Mesenchymal stem cell (in vitro differentiated cells and primary cell): ENCODE measurements at regions not wholly inside any gene's neighbourhood (a gene's known extent, or its start where the extent isn't known, plus 50 kb on each side); places are given as distances from the start of the nearest gene placed in this dataset.

Experiments used
- DNase-seq: peaks from one replicate; pipeline ENCODE4 v3.0.0-alpha.2; 2013
- H2AFZ ChIP-seq: one replicate; pipeline ENCODE4 v1.6.1; 2013; ENCODE audit warnings: low read depth, mild to moderate bottlenecking, control low read depth, inconsistent platforms, low read length, moderate library complexity
- H2AK5ac ChIP-seq: 2 replicates; pipeline ENCODE4 v1.6.1; 2013; ENCODE audit warnings: low read length, moderate library complexity, mild to moderate bottlenecking, inconsistent platforms; ENCODE audit not compliant: severe bottlenecking
- H2BK120ac ChIP-seq: one replicate; pipeline ENCODE4 v1.6.1; 2013; ENCODE audit warnings: low read depth, mild to moderate bottlenecking, inconsistent platforms, low read length, moderate library complexity
- H2BK12ac ChIP-seq, 2 experiments: one replicate each; pipeline ENCODE4 v1.6.1; 2013; ENCODE audit warnings: inconsistent platforms in 2 of 2, low read length in 2 of 2, mild to moderate bottlenecking in 2 of 2, moderate library complexity in 2 of 2, control low read depth in 1 of 2
- H2BK15ac ChIP-seq: one replicate; pipeline ENCODE4 v1.6.1; 2013; ENCODE audit warnings: mild to moderate bottlenecking, low read depth, inconsistent platforms; ENCODE audit not compliant: poor library complexity, severe bottlenecking
- H2BK5ac ChIP-seq: 2 replicates; pipeline ENCODE4 v1.6.1; 2013; ENCODE audit warnings: low read depth, mild to moderate bottlenecking, low read length, control low read depth, inconsistent platforms; ENCODE audit not compliant: poor library complexity, severe bottlenecking
- H3K14ac ChIP-seq, 2 experiments: one replicate each; pipeline ENCODE4 v1.6.1; 2013; ENCODE audit warnings: inconsistent platforms in 2 of 2, low read length in 2 of 2, control low read depth in 1 of 2, mild to moderate bottlenecking in 1 of 2, moderate library complexity in 1 of 2
- H3K18ac ChIP-seq, 2 experiments: one replicate each; pipeline ENCODE4 v1.6.1; 2013; ENCODE audit warnings: inconsistent platforms in 2 of 2, low read length in 2 of 2, control low read depth in 1 of 2, low read depth in 1 of 2, mild to moderate bottlenecking in 1 of 2
- H3K23ac ChIP-seq, 2 experiments: one replicate each; pipeline ENCODE4 v1.6.1; 2013; ENCODE audit warnings: inconsistent platforms in 2 of 2, low read length in 2 of 2, mild to moderate bottlenecking in 2 of 2, moderate library complexity in 2 of 2, control low read depth in 1 of 2
- H3K27ac ChIP-seq: 2 replicates; pipeline ENCODE4 v1.5.1; 2013; ENCODE audit warnings: mild to moderate bottlenecking, moderate library complexity, low read length, control low read depth, inconsistent platforms; ENCODE audit not compliant: poor library complexity, severe bottlenecking
- H3K27me3 ChIP-seq, 2 experiments: 2 replicates each; pipeline versions ENCODE4 v1.6.1 to v1.7.0; 2013; ENCODE audit warnings: low read length in 2 of 2, mild to moderate bottlenecking in 2 of 2, moderate library complexity in 2 of 2, control low read depth in 1 of 2, inconsistent platforms in 1 of 2; ENCODE audit not compliant: control insufficient read depth in 1 of 2, insufficient read depth in 1 of 2
- H3K36me3 ChIP-seq, 2 experiments: 2 replicates each; pipeline versions ENCODE4 v1.6.1 to v1.7.0; 2013; ENCODE audit warnings: low read length in 2 of 2, control low read depth in 1 of 2, inconsistent platforms in 1 of 2, low read depth in 1 of 2, mild to moderate bottlenecking in 1 of 2; ENCODE audit not compliant: insufficient read depth in 2 of 2, control insufficient read depth in 1 of 2
- H3K4ac ChIP-seq, 2 experiments: one replicate each; pipeline ENCODE4 v1.6.1; 2013; ENCODE audit warnings: inconsistent platforms in 2 of 2, low read length in 2 of 2, mild to moderate bottlenecking in 2 of 2, moderate library complexity in 2 of 2, control low read depth in 1 of 2, low read depth in 1 of 2
- H3K4me1 ChIP-seq: 2 replicates; pipeline ENCODE4 v1.6.1; 2013; ENCODE audit warnings: low read depth, low read length, control low read depth; ENCODE audit not compliant: control insufficient read depth, insufficient read depth
- H3K4me2 ChIP-seq: 2 replicates; pipeline ENCODE4 v1.6.1; 2013; ENCODE audit warnings: low read length, mild to moderate bottlenecking, inconsistent platforms; ENCODE audit not compliant: poor library complexity, severe bottlenecking
- H3K4me3 ChIP-seq, 2 experiments: 2 replicates each; pipeline versions ENCODE4 v1.5.1 to v1.7.0; 2013; ENCODE audit warnings: low read length in 2 of 2, mild to moderate bottlenecking in 2 of 2, control low read depth in 1 of 2, low read depth in 1 of 2; ENCODE audit not compliant: insufficient read depth in 1 of 2
- H3K79me1 ChIP-seq: replicated peaks from 2 replicates; pipeline ENCODE4 v1.6.1; 2013; ENCODE audit warnings: mild to moderate bottlenecking, control low read depth, low read length, inconsistent platforms; ENCODE audit not compliant: poor library complexity, severe bottlenecking
- H3K9ac ChIP-seq: 2 replicates; pipeline ENCODE4 v1.7.0; 2013; ENCODE audit warnings: mild to moderate bottlenecking, low read length, moderate library complexity
- H3K9me3 ChIP-seq: 2 replicates; pipeline ENCODE4 v1.7.0; 2013; ENCODE audit warnings: mild to moderate bottlenecking, low read length; ENCODE audit not compliant: control insufficient read depth
- H4K8ac ChIP-seq: one replicate; pipeline ENCODE4 v1.6.1; 2013; ENCODE audit warnings: inconsistent platforms, mild to moderate bottlenecking, low read length, moderate library complexity
- H4K91ac ChIP-seq: one replicate; pipeline ENCODE4 v1.6.1; 2013; ENCODE audit warnings: mild to moderate bottlenecking, low read length, inconsistent platforms
- WGBS: methylation state at CpG from one replicate; pipeline ENCODE4 v1.1.7; 2013; ENCODE audit warnings: mixed read lengths; 5-methylcytosine and 5-hydroxymethylcytosine counted together

DNA sequence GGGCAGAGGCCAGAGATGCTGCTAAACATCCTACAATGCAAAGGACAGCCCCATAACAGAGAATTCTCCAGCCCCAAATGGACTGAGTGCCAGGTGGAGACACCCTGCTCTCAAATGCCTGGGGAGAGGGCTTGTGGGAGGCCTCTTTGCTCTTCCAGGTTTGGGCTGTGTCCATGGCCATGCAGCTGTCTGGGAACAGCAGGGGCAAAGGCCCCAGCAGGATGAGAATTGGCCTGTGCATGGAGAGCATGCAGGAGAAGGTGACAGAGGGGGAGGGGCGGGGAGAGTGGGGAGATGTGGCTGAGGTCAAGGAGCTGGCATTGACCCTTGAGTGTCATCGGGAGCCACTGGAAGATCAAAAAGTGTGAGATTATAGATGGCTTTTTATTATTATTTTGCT, 111.5 kb upstream of the ERCC6L2 start:
- Histone ChIP-seq H2BK120ac (no peak overlapping the region), H3K18ac (no peak overlapping the region), H3K27ac (no peak overlapping the region), H3K4me1 (peaks cover 2% of the 10 kb centered on the region), H2BK5ac (no peak overlapping the region), H3K4ac (no peak overlapping the region), H3K79me1 (no peaks in the 10 kb centered on the region), H3K36me3 (no peaks in the 10 kb centered on the region), H3K9me3 (no peaks in the 10 kb centered on the region), H3K23ac (no peak overlapping the region), H3K14ac (no peak overlapping the region), H3K4me2 (no peak overlapping the region), H3K9ac (no peak overlapping the region), H2BK15ac (no peak overlapping the region), H2BK12ac (peak overlapping the region in 1 of 2 experiments; percentile 71), H2AFZ (no peak overlapping the region), H3K4me3 (no peak overlapping the region), H3K27me3 (peaks cover 0 to 4% of the 10 kb centered on the region in 2 experiments), H4K91ac (no peak overlapping the region), H4K8ac (no peak overlapping the region), H2AK5ac (no peak overlapping the region)
- WGBS, result 88% methylated on average over 2 of the region's 2 CpGs
- DNase-seq, result no peak

DNA sequence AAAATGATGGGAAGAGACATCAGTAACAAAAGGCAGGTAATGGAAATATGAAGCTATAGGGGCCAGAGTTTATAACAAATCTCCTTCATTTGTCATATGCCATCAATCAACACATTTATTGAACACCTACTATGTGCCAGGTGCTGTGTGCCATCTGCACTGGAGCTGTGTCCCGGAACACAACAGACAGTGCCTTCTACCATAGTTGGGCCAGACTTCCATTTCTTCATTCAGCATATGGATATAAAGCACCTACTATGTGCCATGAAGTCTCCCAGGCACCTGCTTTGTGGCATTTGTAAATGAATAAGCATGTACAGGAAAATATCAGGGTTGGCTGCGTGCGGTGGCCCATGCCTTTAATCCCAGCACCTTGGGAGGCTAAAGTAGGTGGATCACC, 112.5 kb upstream of the ERCC6L2 start:
- Histone ChIP-seq H3K4me2 (no peak overlapping the region), H4K91ac (no peak overlapping the region), H3K4ac (no peak overlapping the region), H3K27ac (no peak overlapping the region), H2AK5ac (no peak overlapping the region), H3K4me1 (peaks cover 2% of the 10 kb centered on the region), H3K4me3 (no peak overlapping the region), H3K9me3 (no peaks in the 10 kb centered on the region), H2BK12ac (no peak overlapping the region), H2BK120ac (no peak overlapping the region), H3K27me3 (peaks cover 0 to 4% of the 10 kb centered on the region in 2 experiments), H3K18ac (peak overlapping the region in 1 of 2 experiments; percentile 21), H2BK15ac (no peak overlapping the region), H4K8ac (no peak overlapping the region), H2AFZ (no peak overlapping the region), H3K14ac (no peak overlapping the region), H3K36me3 (no peaks in the 10 kb centered on the region), H3K23ac (no peak overlapping the region), H2BK5ac (no peak overlapping the region), H3K9ac (no peak overlapping the region), H3K79me1 (no peaks in the 10 kb centered on the region)
- DNase-seq, result no peak
- WGBS, result 100% methylated on average over 3 of the region's 3 CpGs

DNA sequence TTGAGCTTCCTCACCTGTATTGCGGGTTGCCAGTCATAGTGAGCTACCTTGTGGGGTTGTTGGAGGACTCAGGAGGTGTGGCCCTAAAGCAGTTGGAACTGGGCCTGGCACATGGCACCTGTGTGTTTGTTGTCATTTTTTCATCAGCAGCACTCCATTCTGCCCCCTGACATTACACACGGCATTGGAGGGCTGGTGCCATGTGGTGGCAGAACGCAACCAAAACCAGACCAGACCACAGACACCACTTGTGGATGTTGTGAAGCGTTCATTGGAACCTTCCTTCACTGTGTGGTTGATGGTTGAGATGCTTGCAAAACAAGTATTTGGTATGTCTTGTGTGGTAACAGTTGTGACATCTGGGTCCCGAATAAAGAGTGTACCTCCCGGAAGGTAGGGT, 113.2 kb upstream of the ERCC6L2 start:
- Histone ChIP-seq H3K4me1 (peaks cover 2% of the 10 kb centered on the region), H3K79me1 (no peaks in the 10 kb centered on the region), H3K9me3 (no peaks in the 10 kb centered on the region), H2AFZ (no peak overlapping the region), H4K91ac (no peak overlapping the region), H2AK5ac (no peak overlapping the region), H3K18ac (no peak overlapping the region), H3K27me3 (peaks cover 0 to 4% of the 10 kb centered on the region in 2 experiments), H3K4ac (no peak overlapping the region), H3K27ac (no peak overlapping the region), H2BK15ac (no peak overlapping the region), H3K36me3 (no peaks in the 10 kb centered on the region), H2BK5ac (no peak overlapping the region), H3K23ac (no peak overlapping the region), H4K8ac (no peak overlapping the region), H3K4me3 (no peak overlapping the region), H2BK120ac (no peak overlapping the region), H2BK12ac (peak overlapping the region in 1 of 2 experiments; percentile 43), H3K9ac (no peak overlapping the region), H3K4me2 (no peak overlapping the region), H3K14ac (no peak overlapping the region)
- no peak for DNase-seq
- whole genome bisulfite sequencing, result 100% methylated on average over 5 of the region's 6 CpGs

DNA sequence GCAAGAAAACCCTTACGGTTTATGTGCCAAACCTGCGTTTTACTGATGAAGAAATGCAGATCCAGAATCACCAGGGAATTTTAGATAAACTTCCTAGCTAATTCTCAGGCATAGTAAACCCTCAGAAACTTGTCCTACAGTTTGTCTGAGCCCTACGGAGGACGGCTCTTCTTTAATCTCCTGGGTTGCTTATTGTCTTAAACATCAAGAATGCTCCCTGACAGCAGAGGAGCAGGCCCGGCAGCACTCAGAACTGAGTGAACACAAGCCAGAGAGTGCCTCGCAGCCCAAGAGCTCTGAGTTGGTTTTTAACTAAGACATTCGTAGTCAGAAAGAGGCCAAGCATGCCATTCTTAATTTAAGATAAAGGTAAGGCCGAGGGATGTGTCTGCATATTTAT, 114.7 kb upstream of the ERCC6L2 start:
- no peak overlapping the region for H3K23ac ChIP-seq

More for the DNA sequence above, 114.7 kb upstream of the ERCC6L2 start:
- no peak overlapping the region for H2AFZ ChIP-seq
- no peaks in the 10 kb centered on the region for H3K79me1 ChIP-seq
- H3K27me3 ChIP-seq, result peaks cover 0 to 4% of the 10 kb centered on the region in 2 experiments
- H3K4me1 ChIP-seq, result peaks cover 2% of the 10 kb centered on the region
- H4K8ac ChIP-seq, result no peak overlapping the region
- H3K4ac ChIP-seq, result no peak overlapping the region
- no peaks in the 10 kb centered on the region for H3K36me3 ChIP-seq
- no peak overlapping the region for H3K27ac ChIP-seq
- no peak overlapping the region for H2BK120ac ChIP-seq
- no peak overlapping the region for H3K4me2 ChIP-seq
- peak overlapping the region in 1 of 2 experiments; percentile 8 for H3K18ac ChIP-seq
- H3K9ac ChIP-seq, result no peak overlapping the region
- H2BK12ac ChIP-seq, result no peak overlapping the region
- no peak overlapping the region for H2BK15ac ChIP-seq
- no peaks in the 10 kb centered on the region for H3K9me3 ChIP-seq
- 63% methylated on average over 8 of the region's 8 CpGs for WGBS
- no peak overlapping the region for H2AK5ac ChIP-seq
- H2BK5ac ChIP-seq, result no peak overlapping the region
- H3K4me3 ChIP-seq, result no peak overlapping the region
- DNase-seq, result no peak
- no peak overlapping the region for H3K14ac ChIP-seq
- H4K91ac ChIP-seq, result no peak overlapping the region
